SK-N-SH treated with all-trans-retinoic acid at 6 μM for 48 hours (cell line): ENCODE measurements at regions not wholly inside any gene's neighbourhood (a gene's known extent, or its start where the extent isn't known, plus 50 kb on each side); places are given as distances from the start of the nearest gene placed in this dataset.

Experiments
- ESRRG ChIP-seq: fragments of 250-450 bp; sonication (Bioruptor Pico); IDR thresholded peaks from 2 replicates; pipeline ENCODE4 v1.6.1; 2021; ENCODE audit warnings: mild to moderate bottlenecking
- ISL1 ChIP-seq: fragments of 250-450 bp; sonication (Bioruptor Pico); IDR thresholded peaks from 2 replicates; pipeline ENCODE4 v2.1.2; 2022; ENCODE audit warnings: mild to moderate bottlenecking, moderate library complexity
- OSR1 ChIP-seq: fragments of 250-450 bp; sonication (Bioruptor Pico); IDR thresholded peaks from 2 replicates; pipeline ENCODE4 v1.8.0; 2022; ENCODE audit warnings: moderate library complexity, mild to moderate bottlenecking, inconsistent platforms
- PATZ1 ChIP-seq: fragments of 250-450 bp; sonication (Bioruptor Pico); IDR thresholded peaks from 2 replicates; pipeline ENCODE4 v1.8.0; 2020; ENCODE audit warnings: mild to moderate bottlenecking, moderate library complexity, borderline replicate concordance
- PPARA ChIP-seq: fragments of 250-450 bp; sonication (Bioruptor Pico); IDR thresholded peaks from 2 replicates; pipeline ENCODE4 v1.5.0; 2020; ENCODE audit warnings: mild to moderate bottlenecking, borderline replicate concordance
- ZC3H10 ChIP-seq: fragments of 250-450 bp; sonication (Bioruptor Pico); IDR thresholded peaks from 2 replicates; pipeline ENCODE4 v1.5.1; 2021; ENCODE audit warnings: mild to moderate bottlenecking, moderate library complexity

GRCh38 chr3:162183440-162183839 lies 686.8 kb downstream of the OTOL1 start:
- TF ChIP-seq PATZ1 (CRISPR knock-in tag) (no peak), ESRRG (CRISPR knock-in tag) (no peak), PPARA (CRISPR knock-in tag) (no peak), ZC3H10 (no peak), ISL1 (CRISPR knock-in tag) (no peak), OSR1 (CRISPR knock-in tag) (no peak)
